Activated gamma-delta T cell treated with anti-CD3 and anti-CD28 coated beads, Interleukin-2, amount 50 U/mL, for 16 hours (primary cell): ENCODE measurements at regions not wholly inside any gene's neighbourhood (a gene's known extent, or its start where the extent isn't known, plus 50 kb on each side); places are given as distances from the start of the nearest gene placed in this dataset.

Experiments
- DNase-seq: peaks from one replicate; pipeline ENCODE4 v3.0.0-alpha.2; 2020; ENCODE audit warnings: low read depth

- DNase-seq, result no peak
Observed at GRCh38 chr5:110359221-110359620, 367.2 kb downstream of the TMEM232 start.

- DNase-seq, result no peak
Observed at GRCh38 chr5:110361471-110361870, 365.0 kb downstream of the TMEM232 start.

DNA sequence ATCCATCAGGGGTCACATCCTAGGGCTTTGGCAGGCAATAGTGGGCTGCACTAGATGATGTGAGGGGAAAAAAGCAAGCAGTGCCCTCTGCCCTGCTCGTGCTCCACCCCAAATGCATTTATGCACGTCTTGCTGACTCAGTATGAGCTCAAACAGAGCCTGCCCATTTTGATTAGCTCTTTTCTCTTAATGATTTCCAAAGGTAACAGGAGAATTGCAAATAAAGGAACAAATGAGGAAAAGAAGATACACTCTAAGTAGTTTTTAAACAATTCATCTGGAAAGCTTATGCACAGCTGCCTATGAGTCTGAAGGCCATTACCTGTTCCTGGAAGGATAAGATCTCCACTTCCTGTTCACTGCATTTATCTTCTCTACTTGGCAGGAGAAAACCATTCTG, 364.2 kb downstream of the TMEM232 start:
- DNase-seq, result no peak

DNA sequence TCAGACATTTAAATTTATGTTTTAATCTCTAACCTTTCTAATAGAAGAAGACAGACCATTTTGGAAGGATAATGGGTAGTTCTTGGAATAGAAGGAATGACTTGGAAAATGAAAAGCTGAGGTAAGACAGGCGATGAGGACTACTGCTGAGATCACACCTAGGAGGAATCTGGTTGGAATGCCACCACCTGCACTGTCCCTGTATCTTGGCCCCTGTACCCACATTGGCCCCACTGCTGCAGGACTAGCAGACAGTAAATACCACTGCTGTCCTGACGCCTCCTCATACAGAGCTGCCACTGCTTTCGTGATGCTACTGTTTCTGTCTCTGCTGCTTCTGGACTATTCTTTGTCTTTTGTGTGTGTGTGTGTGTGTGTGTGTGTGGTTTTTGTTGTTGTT, 359.8 kb downstream of the TMEM232 start:
- no peak for DNase-seq
